Rectal smooth muscle tissue (tissue), 1 donor: ENCODE measurements at regions not wholly inside any gene's neighbourhood (a gene's known extent, or its start where the extent isn't known, plus 50 kb on each side); places are given as distances from the start of the nearest gene placed in this dataset.

ENCODE experiments used
- H3K27ac ChIP-seq: one replicate; pipeline ENCODE4 v1.7.0; 2013; ENCODE audit warnings: low read depth, low read length, inconsistent platforms
- H3K27me3 ChIP-seq: one replicate; pipeline ENCODE4 v1.7.0; 2013; ENCODE audit warnings: low read length; ENCODE audit not compliant: control insufficient read depth, insufficient read depth
- H3K36me3 ChIP-seq: one replicate; pipeline ENCODE4 v1.7.0; 2013; ENCODE audit warnings: low read length; ENCODE audit not compliant: control insufficient read depth, insufficient read depth
- H3K4me1 ChIP-seq: one replicate; pipeline ENCODE4 v1.7.0; 2013; ENCODE audit warnings: low read length; ENCODE audit not compliant: control insufficient read depth, insufficient read depth
- H3K4me3 ChIP-seq: one replicate; pipeline ENCODE4 v1.7.0; 2013; ENCODE audit warnings: low read length
- H3K9ac ChIP-seq: one replicate; pipeline ENCODE4 v1.7.0; 2013; ENCODE audit warnings: low read length

GRCh38 chr2:128536925-128537620, 218.4 kb upstream of the HS6ST1 start:
- no peaks in the 10 kb centered on the region for H3K4me1 ChIP-seq
- H3K27me3 ChIP-seq = no peaks in the 10 kb centered on the region
- H3K4me3 ChIP-seq = no peak overlapping the region
- no peak overlapping the region for H3K9ac ChIP-seq
- H3K36me3 ChIP-seq = no peaks in the 10 kb centered on the region
- no peak overlapping the region for H3K27ac ChIP-seq

GRCh38 chr2:128537646-128538045, 219.0 kb upstream of the HS6ST1 start:
- Histone ChIP-seq H3K27me3 (no peaks in the 10 kb centered on the region), H3K27ac (no peak overlapping the region), H3K9ac (no peak overlapping the region), H3K4me3 (no peak overlapping the region), H3K36me3 (no peaks in the 10 kb centered on the region), H3K4me1 (no peaks in the 10 kb centered on the region)

- H3K36me3 ChIP-seq = no peaks in the 10 kb centered on the region
- no peaks in the 10 kb centered on the region for H3K27me3 ChIP-seq
- no peaks in the 10 kb centered on the region for H3K4me1 ChIP-seq
- no peak overlapping the region for H3K4me3 ChIP-seq
- H3K9ac ChIP-seq = no peak overlapping the region
- no peak overlapping the region for H3K27ac ChIP-seq
These were observed 219.7 kb upstream of the HS6ST1 start for GRCh38 chr2:128538396-128538795.

- Histone ChIP-seq H3K9ac (no peak overlapping the region), H3K27ac (no peak overlapping the region), H3K4me3 (no peak overlapping the region), H3K27me3 (no peaks in the 10 kb centered on the region), H3K36me3 (no peaks in the 10 kb centered on the region), H3K4me1 (no peaks in the 10 kb centered on the region)
These were observed 222.0 kb upstream of the HS6ST1 start for GRCh38 chr2:128540670-128541069.

GRCh38 chr2:128541448-128541847, 222.8 kb upstream of the HS6ST1 start:
- no peaks in the 10 kb centered on the region for H3K27me3 ChIP-seq
- no peak overlapping the region for H3K4me3 ChIP-seq
- no peaks in the 10 kb centered on the region for H3K4me1 ChIP-seq
- no peak overlapping the region for H3K9ac ChIP-seq
- H3K27ac ChIP-seq = no peak overlapping the region
- H3K36me3 ChIP-seq = no peaks in the 10 kb centered on the region

- Histone ChIP-seq H3K36me3 (no peaks in the 10 kb centered on the region), H3K4me1 (no peaks in the 10 kb centered on the region), H3K9ac (no peak overlapping the region), H3K4me3 (no peak overlapping the region), H3K27me3 (no peaks in the 10 kb centered on the region), H3K27ac (no peak overlapping the region)
These were observed 224.4 kb upstream of the HS6ST1 start for GRCh38 chr2:128543036-128543435.

GRCh38 chr2:128543646-128544045, 225.0 kb upstream of the HS6ST1 start:
- H3K4me1 ChIP-seq = no peaks in the 10 kb centered on the region
- H3K4me3 ChIP-seq = no peak overlapping the region
- no peaks in the 10 kb centered on the region for H3K27me3 ChIP-seq
- no peak overlapping the region for H3K9ac ChIP-seq
- no peak overlapping the region for H3K27ac ChIP-seq
- no peaks in the 10 kb centered on the region for H3K36me3 ChIP-seq

- Histone ChIP-seq H3K9ac (no peak overlapping the region), H3K4me3 (no peak overlapping the region), H3K36me3 (no peaks in the 10 kb centered on the region), H3K27ac (no peak overlapping the region), H3K27me3 (no peaks in the 10 kb centered on the region), H3K4me1 (no peaks in the 10 kb centered on the region)
These were observed 225.8 kb upstream of the HS6ST1 start for GRCh38 chr2:128544321-128545037.

GRCh38 chr2:128545085-128545484, 226.4 kb upstream of the HS6ST1 start:
- H3K36me3 ChIP-seq = no peaks in the 10 kb centered on the region
- H3K4me1 ChIP-seq = no peaks in the 10 kb centered on the region
- no peaks in the 10 kb centered on the region for H3K27me3 ChIP-seq
- no peak overlapping the region for H3K9ac ChIP-seq
- no peak overlapping the region for H3K4me3 ChIP-seq
- no peak overlapping the region for H3K27ac ChIP-seq

GRCh38 chr2:128545829-128546228, 227.2 kb upstream of the HS6ST1 start:
- H3K27me3 ChIP-seq = no peaks in the 10 kb centered on the region
- no peaks in the 10 kb centered on the region for H3K4me1 ChIP-seq
- no peak overlapping the region for H3K27ac ChIP-seq
- no peaks in the 10 kb centered on the region for H3K36me3 ChIP-seq
- no peak overlapping the region for H3K4me3 ChIP-seq
- H3K9ac ChIP-seq = no peak overlapping the region

GRCh38 chr2:128547667-128548066, 229.0 kb upstream of the HS6ST1 start:
- no peak overlapping the region for H3K4me3 ChIP-seq
- no peak overlapping the region for H3K9ac ChIP-seq
- H3K27ac ChIP-seq = no peak overlapping the region
- no peaks in the 10 kb centered on the region for H3K27me3 ChIP-seq
- H3K36me3 ChIP-seq = no peaks in the 10 kb centered on the region
- H3K4me1 ChIP-seq = no peaks in the 10 kb centered on the region

- Histone ChIP-seq H3K9ac (no peak overlapping the region), H3K27ac (no peak overlapping the region), H3K27me3 (no peaks in the 10 kb centered on the region), H3K4me3 (no peak overlapping the region), H3K36me3 (no peaks in the 10 kb centered on the region), H3K4me1 (no peaks in the 10 kb centered on the region)
These were observed 229.8 kb upstream of the HS6ST1 start for GRCh38 chr2:128548461-128548891.

- H3K36me3 ChIP-seq = no peaks in the 10 kb centered on the region
- H3K9ac ChIP-seq = no peak overlapping the region
- no peaks in the 10 kb centered on the region for H3K27me3 ChIP-seq
- H3K4me3 ChIP-seq = no peak overlapping the region
- no peaks in the 10 kb centered on the region for H3K4me1 ChIP-seq
- H3K27ac ChIP-seq = no peak overlapping the region
These were observed 230.4 kb upstream of the HS6ST1 start for GRCh38 chr2:128549094-128549493.
